ENCODE measurements at regions not wholly inside any gene's neighbourhood (a gene's known extent, or its start where the extent isn't known, plus 50 kb on each side); places are given as distances from the start of the nearest gene placed in this dataset.

DNA sequence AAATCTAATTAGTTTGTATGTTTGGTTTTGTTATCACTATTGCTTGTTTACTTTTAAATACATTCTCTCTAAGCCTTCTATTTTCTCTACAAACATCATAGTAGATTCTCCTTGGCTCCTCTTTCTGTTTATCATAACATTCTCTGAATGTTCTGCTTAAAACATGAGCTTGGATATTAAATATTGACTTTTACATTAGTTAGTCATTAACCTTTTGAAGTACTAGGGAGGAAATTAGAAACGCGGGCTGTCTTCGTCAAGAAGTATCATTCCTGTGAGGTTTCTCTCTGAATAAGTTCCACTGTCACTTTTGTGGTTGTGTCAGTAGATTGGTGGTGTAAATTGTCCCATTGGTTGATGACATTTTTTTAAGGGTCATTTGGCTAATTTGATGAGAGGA, 821.5 kb downstream of the EFNA5 start:
- no peak overlapping the region for H3K4ac ChIP-seq (ENCODE audit: low read depth, low read length)
- no peak overlapping the region for H4K8ac ChIP-seq (ENCODE audit: low read depth in 2 of 2, low read length in 2 of 2)
- no TSS peak for BruUV-seq (replicated peaks)
- H3K9me3 ChIP-seq (ENCODE audit: control insufficient read depth, insufficient read depth, low read length), result no peaks in the 10 kb centered on the region
- in situ Hi-C loops (cut with MboI; ENCODE audit: low sequenced_read_pairs) (no loop called here), dilution Hi-C loops (cut with HindIII; ENCODE audit: low sequenced_read_pairs, unreplicated experiment) (no loop called here), intact Hi-C loops (cut with micrococcal nuclease) (no loop called here)
- no peak for DNase-seq
- ChIA-PET CTCF (no interaction called here), POLR2A (ENCODE audit: unreplicated experiment) (no interaction called here)
- H2BK20ac ChIP-seq (ENCODE audit: low read depth, low read length), result no peak overlapping the region
- H3K23ac ChIP-seq (ENCODE audit: low read depth, low read length), result no peak overlapping the region
- H3K27me3 ChIP-seq (ENCODE audit: control insufficient read depth, insufficient read depth, low read length), result no peaks in the 10 kb centered on the region
- H4K91ac ChIP-seq (ENCODE audit: insufficient read depth, low read depth, low read length), result no peak overlapping the region
- no peaks in the 10 kb centered on the region for H4K20me1 ChIP-seq (ENCODE audit: insufficient read depth, low read length)
- no peaks in the 10 kb centered on the region for H3K36me3 ChIP-seq (ENCODE audit: control insufficient read depth, insufficient read depth, low read length)
- no peak overlapping the region for H2BK120ac ChIP-seq (ENCODE audit: low read depth, low read length)
- no peak overlapping the region for H3K56ac ChIP-seq (ENCODE audit: extremely low read depth, insufficient read depth, low read length)
- no peak overlapping the region for H2AFZ ChIP-seq (replicated peaks; ENCODE audit: low read length, poor library complexity)
- no peak overlapping the region for H3K9ac ChIP-seq (ENCODE audit: low read depth, low read length)
- no peak overlapping the region for H3K27ac ChIP-seq (ENCODE audit: insufficient read depth, low read length)
- H2AK9ac ChIP-seq (replicated peaks; ENCODE audit: low read depth, low read length, poor library complexity), result no peak overlapping the region
- no peak for TF ChIP-seq RAD21 (IDR thresholded peaks at IDR 0.05; ENCODE audit: low read length)
- TF ChIP-seq MAFK (IDR thresholded peaks at IDR 0.05; ENCODE audit: low read depth, low read length), result no peak
- TF ChIP-seq FOS (IDR thresholded peaks at IDR 0.05; ENCODE audit: low read depth, low read length), result no peak
- no peak for TF ChIP-seq POLR2A (IDR thresholded peaks at IDR 0.05; ENCODE audit: low read depth, low read length)
- no peak for TF ChIP-seq NFE2L2 (IDR thresholded peaks at IDR 0.05; ENCODE audit: low read depth, low read length)
- H4K5ac ChIP-seq (ENCODE audit: low read depth, low read length), result no peak overlapping the region
- H3K14ac ChIP-seq (replicated peaks; ENCODE audit: low read depth, low read length), result no peak overlapping the region
- H3K18ac ChIP-seq (ENCODE audit: low read depth, low read length), result no peak overlapping the region
- H2BK5ac ChIP-seq (ENCODE audit: low read depth, low read length, poor library complexity, severe bottlenecking), result no peak overlapping the region
- no peaks in the 10 kb centered on the region for H3K4me1 ChIP-seq (ENCODE audit: control insufficient read depth, insufficient read depth, low read length)
- H3K4me3 ChIP-seq (ENCODE audit: insufficient read depth, low read depth, low read length), result no peak overlapping the region
- no peak overlapping the region for H3K4me2 ChIP-seq (ENCODE audit: low read depth, low read length)
- no peaks in the 10 kb centered on the region for H3K9me1 ChIP-seq (ENCODE audit: insufficient read depth, low read length)
- no peak overlapping the region for H2AK5ac ChIP-seq (ENCODE audit: low read depth, low read length)
- no peak overlapping the region for H2BK15ac ChIP-seq (ENCODE audit: low read depth, low read length)
- no peaks in the 10 kb centered on the region for H3K79me1 ChIP-seq (ENCODE audit: low read depth in 1 of 2, low read length in 2 of 2)
- no CpG with 5 or more reads among the region's 3 CpGs for WGBS, 2 experiments (ENCODE audit: extremely low coverage in 2 of 2, insufficient read length in 1 of 2)
- no peak for ATAC-seq (ENCODE audit: low read depth)

Data from IMR-90 (cell line).